Epidermal melanocyte (primary cell): ENCODE measurements at regions not wholly inside any gene's neighbourhood (a gene's known extent, or its start where the extent isn't known, plus 50 kb on each side); places are given as distances from the start of the nearest gene placed in this dataset.

ENCODE experiments used
- DNase-seq: peaks from one replicate; pipeline ENCODE4 v3.0.0; 2011; ENCODE audit warnings: low spot score; ENCODE audit not compliant: insufficient read length

- DNase-seq, result no peak
These were observed 225.6 kb downstream of the MINAR1 start for GRCh38 chr15:79657722-79658121.

GRCh38 chr15:79659691-79660090, 227.6 kb downstream of the MINAR1 start:
- DNase-seq, result no peak

- no peak for DNase-seq
These were observed 229.3 kb downstream of the MINAR1 start for GRCh38 chr15:79661411-79661810.

GRCh38 chr15:79673416-79674123, 223.2 kb downstream of the MTHFS start:
- DNase-seq, result no peak

- no peak for DNase-seq
These were observed 222.7 kb downstream of the MTHFS start for GRCh38 chr15:79674124-79674465.

GRCh38 chr15:79675982-79676381, 220.8 kb downstream of the MTHFS start:
- DNase-seq, result no peak

- no peak for DNase-seq
These were observed 220.2 kb downstream of the MTHFS start for GRCh38 chr15:79676621-79677020.

GRCh38 chr15:79677241-79677640, 219.6 kb downstream of the MTHFS start:
- DNase-seq, result no peak

GRCh38 chr15:79678032-79678701, 218.6 kb downstream of the MTHFS start:
- DNase-seq, result no peak

- no peak for DNase-seq
These were observed 216.1 kb downstream of the MTHFS start for GRCh38 chr15:79680720-79681119.

- DNase-seq, result peak; percentile 25
These were observed 214.5 kb downstream of the MTHFS start for GRCh38 chr15:79682285-79682684.

GRCh38 chr15:79682851-79683288, 213.9 kb downstream of the MTHFS start:
- DNase-seq, result no peak

GRCh38 chr15:79689030-79689429, 207.8 kb downstream of the MTHFS start:
- DNase-seq, result no peak

- DNase-seq, result no peak
These were observed 195.8 kb downstream of the MTHFS start for GRCh38 chr15:79700951-79701480.

GRCh38 chr15:79702621-79703020, 194.2 kb downstream of the MTHFS start:
- no peak for DNase-seq

GRCh38 chr15:79721256-79721655, 175.6 kb downstream of the MTHFS start:
- no peak for DNase-seq

GRCh38 chr15:79724312-79724711, 172.5 kb downstream of the MTHFS start:
- DNase-seq, result no peak

- DNase-seq, result no peak
These were observed 172.0 kb downstream of the MTHFS start for GRCh38 chr15:79724804-79725203.

- no peak for DNase-seq
These were observed 167.9 kb downstream of the MTHFS start for GRCh38 chr15:79728867-79729266.

- DNase-seq, result no peak
These were observed 160.3 kb downstream of the MTHFS start for GRCh38 chr15:79736435-79737000.

GRCh38 chr15:79738143-79738542, 158.7 kb downstream of the MTHFS start:
- no peak for DNase-seq

GRCh38 chr15:79740561-79740960, 156.3 kb downstream of the MTHFS start:
- no peak for DNase-seq

GRCh38 chr15:79743032-79743431, 153.8 kb downstream of the MTHFS start:
- no peak for DNase-seq
